Left ventricle myocardium superior (tissue), 1 donor: ENCODE measurements at regions not wholly inside any gene's neighbourhood (a gene's known extent, or its start where the extent isn't known, plus 50 kb on each side); places are given as distances from the start of the nearest gene placed in this dataset.

Source experiments
- ATAC-seq: fragments of 200-7000 bp; cut with Tn5 transposase; one replicate; pipeline ENCODE4 v1.9.1; 2020; ENCODE audit warnings: mild to moderate bottlenecking, moderate library complexity
- DNase-seq: peaks from one replicate; pipeline ENCODE4 v3.0.0-alpha.2; 2020
- intact Hi-C: fragments of 100-400 bp; cut with micrococcal nuclease; formaldehyde crosslinking; loops from one replicate; pipeline ENCODE4 v1.11.0; 2022
- donor health status: DM: no; HTN: yes; CAD: no; lungs with severe emphysema.

DNA sequence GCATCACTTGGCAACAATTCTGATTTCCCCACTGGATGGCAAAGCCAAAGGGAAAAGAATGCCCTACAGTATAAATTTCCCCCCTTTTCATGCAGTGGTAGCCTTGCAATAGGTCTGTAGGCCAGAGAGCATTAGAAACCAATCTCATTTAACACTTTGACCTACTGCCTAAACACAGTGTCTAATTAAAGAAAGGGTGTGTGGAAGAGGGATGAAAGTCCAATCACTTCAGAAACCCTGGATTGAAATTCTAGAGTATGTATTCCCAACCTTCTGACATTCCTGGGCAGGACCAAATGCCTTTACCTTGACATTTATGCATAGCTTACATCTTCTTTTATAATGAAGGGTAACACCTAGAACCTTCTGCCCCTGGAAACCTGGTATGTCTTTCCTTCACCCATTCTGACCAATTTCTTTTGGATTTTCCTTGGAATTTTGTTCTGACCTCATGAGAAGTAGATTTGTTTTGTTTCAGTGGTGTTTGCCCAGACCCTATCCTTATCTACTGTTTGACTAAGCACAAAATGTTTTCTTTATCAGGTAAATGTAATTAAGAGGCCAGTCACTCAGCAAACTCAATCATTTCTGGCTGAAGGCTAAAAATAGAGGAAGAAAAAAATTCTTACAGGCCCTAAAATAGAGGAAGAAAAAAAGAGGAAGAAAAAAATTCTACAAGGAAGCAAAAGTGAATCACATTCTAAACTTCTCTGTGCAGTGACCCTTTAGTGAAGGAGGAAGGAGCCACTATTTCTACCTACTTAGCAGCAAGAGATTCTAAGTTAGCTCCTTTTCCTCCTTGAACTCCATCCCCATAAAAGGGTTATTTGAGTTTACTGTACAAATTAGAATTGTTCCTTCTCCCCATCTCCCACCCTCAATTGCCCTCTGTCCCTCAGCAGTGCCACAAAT, 129.5 kb upstream of the DSCAM start:
- intact Hi-C loops: no loop called here
- ATAC-seq: no peak

DNA sequence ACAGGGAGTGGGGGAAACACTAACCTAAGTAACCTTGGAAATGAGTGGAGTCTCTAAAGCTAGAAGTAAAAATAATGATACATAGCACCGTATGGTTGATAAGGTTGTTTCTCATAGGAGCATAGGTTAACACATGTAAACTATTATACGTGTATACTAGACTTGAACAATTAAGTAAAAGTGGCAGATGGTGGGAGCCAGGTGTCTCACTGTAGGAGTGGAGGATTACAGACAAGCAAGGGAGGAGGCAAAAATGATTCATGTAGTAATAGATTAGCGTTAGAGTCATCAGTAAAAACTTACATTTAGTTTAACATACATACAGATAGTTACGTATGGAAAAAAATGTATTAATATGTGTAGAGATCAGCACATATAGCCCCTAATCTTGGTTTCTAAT, 138.4 kb upstream of the DSCAM start:
- ATAC-seq (no peak), DNase-seq (no peak)
- intact Hi-C loops: no loop called here

More for the DNA sequence above, 129.5 kb upstream of the DSCAM start:
- no peak for DNase-seq

DNA sequence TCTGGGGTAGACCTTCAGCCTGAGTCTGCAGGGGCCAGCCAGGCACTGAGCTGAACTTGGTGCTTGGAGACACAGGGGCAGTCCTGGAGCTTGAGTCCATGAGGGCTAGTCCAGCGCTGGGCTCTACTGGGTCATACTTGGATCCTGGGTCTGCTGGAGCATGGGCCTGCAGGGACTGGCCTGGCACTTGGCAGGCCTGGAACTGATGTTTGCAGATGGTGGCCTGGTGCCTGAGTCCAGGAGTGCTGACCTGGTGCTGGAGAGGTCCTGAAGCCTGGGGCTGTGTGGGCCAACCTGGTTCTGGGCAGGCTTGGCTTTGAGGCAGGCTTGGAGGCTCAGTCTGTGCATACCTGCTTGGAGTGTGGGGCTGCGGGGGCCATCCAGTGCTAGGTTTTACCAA, 143.4 kb upstream of the DSCAM start:
- ATAC-seq (no peak), DNase-seq (no peak)
- intact Hi-C loops: no loop called here

DNA sequence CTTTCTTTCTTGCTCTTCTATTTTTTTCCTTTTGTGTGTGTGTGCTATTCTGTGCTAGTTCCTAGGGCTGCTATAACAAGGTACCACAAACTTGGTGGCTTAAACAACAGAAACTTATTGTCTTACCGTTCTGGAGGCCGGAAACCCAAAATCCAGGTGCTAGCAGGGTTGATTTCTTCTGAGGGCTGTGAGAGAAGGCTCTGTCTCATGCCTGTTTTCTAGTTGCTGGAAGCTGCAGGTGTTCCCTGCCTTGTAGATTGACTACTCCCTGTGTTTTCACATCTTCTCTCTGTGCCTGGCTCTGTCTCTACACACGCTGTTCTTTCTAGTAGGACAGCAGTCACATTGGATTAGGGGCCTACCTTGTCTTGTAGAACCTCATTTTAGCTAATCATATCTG, 150.9 kb upstream of the DSCAM start:
- ATAC-seq (no peak), DNase-seq (no peak)
- intact Hi-C loops: no loop called here

DNA sequence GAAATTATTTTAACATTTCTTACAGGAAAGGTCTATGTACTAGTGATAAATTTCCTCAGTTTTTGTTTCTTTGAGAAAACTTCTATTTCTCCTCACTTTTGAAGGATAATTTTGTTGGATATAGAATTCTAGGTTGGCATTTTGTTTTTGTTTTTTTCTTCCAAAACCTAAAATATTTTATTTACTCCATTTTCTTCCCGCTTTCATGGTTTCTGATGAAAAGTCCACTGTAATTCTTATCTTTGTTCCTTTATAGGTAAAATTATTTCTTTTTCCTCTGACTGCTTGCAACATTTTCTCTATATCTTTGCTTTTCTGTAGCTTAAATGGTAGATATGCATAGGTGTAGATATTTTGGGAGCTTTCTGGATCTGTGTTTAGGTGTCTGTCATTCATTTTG, 153.9 kb upstream of the DSCAM start:
- ATAC-seq (no peak), DNase-seq (no peak)
- intact Hi-C loops: loop anchor here (10.0 kb wide), 1 partner anchor 836 kb away; no protein-coding TSS in a partner anchor

DNA sequence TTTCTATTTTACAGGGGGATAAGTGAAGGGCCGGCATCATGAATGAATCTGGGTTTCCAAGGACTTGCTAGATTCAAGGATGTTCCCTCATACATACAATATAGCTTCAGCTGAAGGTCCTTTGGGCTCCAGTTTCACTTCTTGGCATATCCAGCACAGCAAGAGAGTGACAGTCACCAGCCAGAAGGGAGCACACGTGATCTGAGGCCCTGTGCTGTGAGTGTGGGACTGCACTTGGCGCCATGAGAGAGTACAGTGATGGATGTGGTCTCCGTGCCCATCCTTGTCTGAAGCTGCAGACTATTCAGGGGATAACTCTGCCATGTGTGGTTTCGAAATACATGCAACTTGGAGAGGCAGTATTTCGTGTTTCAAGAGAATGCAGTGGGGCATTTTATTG, 159.7 kb upstream of the DSCAM start:
- ATAC-seq (no peak), DNase-seq (no peak)
- intact Hi-C loops: loop anchor here (10.0 kb wide), 1 partner anchor 842 kb away; no protein-coding TSS in a partner anchor

DNA sequence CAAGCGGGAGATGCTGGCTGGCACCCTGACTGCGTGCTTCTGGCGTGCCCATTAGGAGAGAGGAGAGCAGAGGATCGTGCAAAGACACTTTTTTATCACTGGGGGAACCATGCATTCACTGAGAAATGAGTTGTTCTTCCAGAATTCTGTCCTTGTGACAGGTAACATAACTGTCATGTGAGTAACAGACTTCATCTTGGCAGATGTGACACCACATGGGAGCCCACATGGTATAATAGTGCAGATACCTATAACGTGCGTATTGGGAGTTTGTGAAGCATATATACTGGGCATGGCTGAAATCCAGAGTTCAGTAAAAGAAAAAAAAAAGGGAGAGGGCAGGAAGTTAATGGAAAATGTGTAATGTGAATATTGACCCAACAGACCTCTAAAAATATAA, 159.6 kb upstream of the BACE2 start:
- DNase-seq (no peak), ATAC-seq (no peak)
- intact Hi-C loops: loop anchor here (10.0 kb wide), 1 partner anchor 844 kb away; no protein-coding TSS in a partner anchor

DNA sequence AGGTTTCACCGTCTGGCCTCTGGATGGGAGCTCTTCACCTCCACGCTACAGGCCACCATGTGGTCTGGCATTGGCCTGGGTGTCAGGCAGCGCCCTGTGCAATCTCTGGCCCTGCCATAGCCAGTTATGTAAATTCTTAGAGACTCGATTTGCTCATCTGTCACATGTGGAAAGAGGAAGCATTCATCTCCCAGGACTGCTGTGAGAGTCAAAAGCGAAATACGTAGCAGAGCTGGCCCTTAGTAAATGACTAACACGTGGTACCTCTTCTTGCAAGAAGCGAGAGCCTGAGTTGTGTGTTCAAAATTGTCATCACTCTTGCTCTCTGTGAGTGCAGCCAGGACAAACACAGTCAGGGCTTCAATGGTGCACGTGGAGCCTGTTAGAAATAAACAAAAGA, 159.0 kb upstream of the BACE2 start:
- no peak for ATAC-seq

DNA sequence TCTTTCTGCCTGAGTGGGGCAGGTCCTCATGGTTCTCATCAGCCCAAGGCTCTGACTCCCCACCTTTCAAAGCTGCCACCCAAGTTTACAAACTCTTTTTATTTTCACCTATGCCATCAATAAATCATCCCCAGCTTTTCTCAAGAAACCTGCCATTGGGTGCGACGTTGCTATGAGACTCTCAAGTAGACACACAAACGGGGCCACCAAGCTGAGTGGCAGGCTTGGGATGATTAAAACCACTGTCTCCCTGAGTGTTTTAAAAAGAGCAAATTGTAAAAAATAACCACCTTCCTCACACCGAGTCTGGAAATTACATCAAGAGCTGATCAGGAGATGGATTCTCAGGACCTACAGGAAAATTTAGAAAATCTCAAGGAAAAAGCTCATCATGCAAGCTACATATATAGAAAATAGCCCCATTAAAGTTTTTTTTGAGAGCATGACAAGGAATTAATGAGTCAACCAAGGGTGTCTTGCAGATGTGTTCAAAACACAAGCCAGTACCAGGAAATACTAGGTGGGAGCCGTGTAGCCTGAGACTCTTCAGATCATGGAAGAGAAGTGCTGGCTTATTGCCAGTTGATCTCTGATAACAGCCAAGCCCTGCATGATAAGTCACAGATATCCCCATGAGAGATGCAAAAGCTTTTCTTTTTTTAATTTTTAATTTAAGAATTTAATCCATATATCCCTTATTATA, 158.4 kb upstream of the BACE2 start:
- ATAC-seq (no peak), DNase-seq (no peak)
- intact Hi-C loops: loop anchor here (10.0 kb wide), 1 partner anchor 845 kb away; no protein-coding TSS in a partner anchor

More for the DNA sequence above, 159.0 kb upstream of the BACE2 start:
- no peak for DNase-seq
- intact Hi-C loops: loop anchor here (10.0 kb wide), 1 partner anchor 844 kb away; no protein-coding TSS in a partner anchor

DNA sequence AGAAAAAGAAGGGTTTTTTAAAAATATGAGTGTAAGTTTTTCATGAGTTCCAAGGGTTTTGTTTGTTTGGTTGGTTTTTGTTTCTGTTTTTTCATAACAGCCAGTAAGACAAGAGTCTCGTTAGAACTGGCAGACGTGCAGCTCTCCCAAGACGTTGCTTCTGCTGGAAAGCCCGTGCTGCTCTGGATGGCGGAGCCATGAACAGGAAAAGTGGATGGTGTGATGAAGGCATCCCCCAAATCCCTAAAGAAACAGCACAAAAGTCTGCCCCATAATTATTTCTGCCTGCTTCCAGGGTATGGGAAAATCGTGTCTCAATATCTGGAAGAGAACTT, 157.9 kb upstream of the BACE2 start:
- no peak for DNase-seq
- intact Hi-C loops: no loop called here
- no peak for ATAC-seq

DNA sequence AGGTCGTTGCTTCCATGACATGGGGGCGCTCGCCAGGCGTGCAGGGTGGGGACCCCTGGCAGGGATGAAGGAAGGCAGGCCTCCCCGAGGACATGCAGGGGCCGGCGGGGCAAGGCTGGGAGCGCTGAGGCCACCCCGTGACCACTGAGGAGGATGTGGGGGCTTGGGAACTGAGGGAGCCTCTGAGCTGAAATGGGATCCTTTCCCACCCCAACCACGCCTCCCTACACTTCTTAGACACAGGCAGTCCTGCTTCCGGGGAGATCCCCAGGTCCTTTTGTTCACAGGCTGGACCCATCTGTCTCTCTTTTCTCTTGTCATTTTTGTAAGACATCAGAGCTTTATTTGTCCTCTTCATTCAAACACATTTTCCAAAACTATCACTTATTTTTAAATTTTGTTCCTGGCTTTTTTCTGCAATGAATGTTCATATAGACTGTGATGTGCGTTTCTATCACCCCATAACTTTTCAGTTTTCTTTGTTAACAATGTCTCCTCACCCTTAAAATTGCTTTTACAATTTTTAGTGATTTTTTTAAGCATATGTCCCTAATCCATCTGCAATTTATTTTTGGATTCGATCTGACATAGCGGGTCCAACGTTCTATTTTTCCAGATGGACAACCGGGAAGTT, 156.7 kb upstream of the BACE2 start:
- DNase-seq: no peak
- intact Hi-C loops: no loop called here
- no peak for ATAC-seq

DNA sequence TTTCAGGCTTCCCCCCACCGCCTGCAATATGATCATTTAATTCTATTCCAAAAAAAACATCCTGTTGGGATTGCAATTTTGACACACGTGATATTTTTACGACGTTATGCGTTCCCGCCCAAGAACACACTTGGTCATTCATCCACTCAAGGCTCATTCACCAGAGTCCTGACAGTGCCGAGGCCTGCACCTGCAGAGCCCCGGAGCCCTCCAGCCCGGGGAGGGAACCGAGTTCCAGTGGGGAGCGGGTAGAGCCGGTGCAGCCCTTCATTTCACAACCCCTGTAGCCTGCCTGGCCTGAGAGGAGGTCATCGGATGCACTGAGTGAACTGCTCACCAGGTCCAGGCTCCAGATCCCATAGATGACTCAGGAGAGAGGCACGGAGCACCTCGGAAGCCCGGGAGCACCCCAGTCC, 156.0 kb upstream of the BACE2 start:
- DNase-seq (no peak), ATAC-seq (no peak)
- intact Hi-C loops: no loop called here

DNA sequence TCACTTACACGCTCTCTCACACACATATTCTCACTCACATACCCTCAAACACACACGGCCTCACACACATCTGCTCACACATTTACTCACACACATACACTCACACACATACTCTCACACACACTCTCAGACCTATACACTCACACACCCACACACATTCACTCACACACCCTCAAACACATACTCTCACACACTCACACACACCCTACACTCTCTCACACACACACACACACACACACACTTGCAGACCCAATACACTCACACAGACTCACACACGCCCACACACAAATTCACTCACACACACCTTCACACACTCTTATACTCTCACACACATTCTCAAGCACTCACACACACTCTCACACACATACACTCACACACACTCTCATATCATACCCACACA, 155.5 kb upstream of the BACE2 start:
- intact Hi-C loops: no loop called here
- ATAC-seq (no peak), DNase-seq (no peak)

DNA sequence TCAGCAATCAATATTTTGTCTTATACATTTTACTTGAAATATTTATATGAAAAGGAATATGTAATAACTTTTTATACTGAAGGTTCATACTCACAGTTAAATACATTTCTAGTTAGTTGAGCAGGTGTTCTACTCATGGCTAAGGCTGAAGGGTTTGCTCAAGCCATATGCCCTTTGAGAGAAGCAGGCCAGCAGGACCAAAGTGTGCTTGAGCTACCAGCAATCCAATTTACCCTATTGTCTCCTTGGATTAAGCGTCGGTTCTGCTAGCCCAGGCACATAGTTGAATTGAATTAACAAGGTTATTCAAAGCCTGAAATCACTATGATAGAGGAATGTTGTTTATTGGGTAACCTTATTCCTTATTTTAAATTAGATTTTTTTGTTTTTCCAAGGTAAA, 151.5 kb upstream of the BACE2 start:
- DNase-seq: no peak
- no peak for ATAC-seq
- intact Hi-C loops: no loop called here

DNA sequence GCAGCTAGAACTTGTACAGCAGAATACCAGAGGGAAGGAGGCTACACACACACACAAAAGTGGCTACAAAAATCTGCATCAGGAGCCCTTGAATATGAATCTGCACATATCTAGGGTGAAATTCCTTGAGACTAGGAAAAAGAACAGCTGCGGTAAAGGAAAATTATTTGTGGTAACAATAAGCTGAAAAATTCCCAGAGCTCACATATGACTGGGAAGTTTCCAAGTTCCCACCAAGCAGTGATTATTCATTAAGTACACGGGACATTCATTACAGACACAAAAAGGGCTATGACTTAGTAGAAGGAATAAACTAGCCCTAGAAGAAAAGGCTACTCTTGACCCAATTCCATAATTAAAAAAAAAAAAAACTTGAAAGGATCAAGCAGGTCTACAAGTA, 149.5 kb upstream of the BACE2 start:
- intact Hi-C loops: no loop called here
- ATAC-seq (no peak), DNase-seq (no peak)

DNA sequence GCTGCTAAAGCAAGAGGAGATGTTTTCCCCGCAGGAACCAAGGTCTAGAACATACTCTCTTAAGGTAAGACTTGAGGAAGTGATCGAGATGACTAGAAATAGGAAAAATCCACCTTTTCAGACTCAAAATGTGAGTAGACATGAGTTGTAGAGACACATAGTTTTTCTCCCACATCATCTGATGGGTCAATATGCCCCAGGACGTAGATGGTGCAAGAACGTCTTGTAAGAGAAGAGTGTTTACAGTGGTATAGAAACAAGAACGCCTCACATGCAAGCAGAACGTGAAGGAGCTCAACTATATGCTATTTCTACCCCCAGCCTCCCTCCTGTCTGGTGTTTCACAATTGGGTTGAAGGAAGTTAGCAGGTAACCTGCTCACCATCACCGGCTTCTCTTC, 144.0 kb upstream of the BACE2 start:
- intact Hi-C loops: no loop called here
- ATAC-seq: no peak
- no peak for DNase-seq

DNA sequence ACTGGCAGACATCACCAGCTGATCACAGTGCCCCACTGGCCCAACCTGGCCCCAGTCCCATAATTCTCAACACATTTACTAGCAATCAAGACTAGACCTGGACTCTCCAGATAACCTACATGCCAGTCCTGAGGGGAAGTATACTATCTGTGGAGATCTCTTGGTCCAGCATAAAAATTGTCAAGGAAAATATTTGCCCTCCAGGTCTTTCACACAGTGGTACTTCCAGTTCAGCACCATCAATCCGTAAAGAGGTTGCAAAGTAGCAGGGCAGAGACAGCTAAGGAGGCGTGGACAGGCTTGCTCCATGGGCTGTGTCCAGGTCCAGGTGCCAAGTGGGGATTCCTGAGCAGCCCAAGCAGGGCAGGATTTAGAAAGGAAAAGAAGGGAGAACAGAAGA, 143.6 kb upstream of the BACE2 start:
- intact Hi-C loops: no loop called here
- no peak for DNase-seq
- ATAC-seq: no peak

DNA sequence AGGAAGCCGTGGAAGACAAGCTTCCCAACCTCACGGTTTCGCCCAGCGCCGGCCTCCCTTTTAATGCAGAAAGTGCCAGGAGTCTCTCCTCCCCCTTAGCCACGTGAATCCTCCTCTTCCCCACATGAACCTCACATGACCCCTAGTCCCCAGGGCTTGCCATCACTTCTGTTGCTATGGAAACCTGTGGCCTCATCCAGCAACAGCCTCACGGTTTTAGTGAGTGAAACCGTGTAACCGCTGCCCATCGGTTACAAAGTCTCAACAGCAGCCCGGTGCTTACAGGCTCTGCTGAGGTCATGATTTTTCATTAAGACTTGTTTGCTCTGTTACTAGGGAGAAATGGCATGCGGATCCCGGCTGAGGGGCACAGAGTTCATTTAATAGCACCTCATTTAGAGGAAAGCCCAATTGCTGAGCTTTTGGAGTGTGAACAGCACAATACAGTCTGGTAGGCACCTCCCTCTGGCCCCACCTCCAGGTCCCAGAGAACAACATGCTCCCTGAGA, 143.2 kb upstream of the BACE2 start:
- no peak for DNase-seq

DNA sequence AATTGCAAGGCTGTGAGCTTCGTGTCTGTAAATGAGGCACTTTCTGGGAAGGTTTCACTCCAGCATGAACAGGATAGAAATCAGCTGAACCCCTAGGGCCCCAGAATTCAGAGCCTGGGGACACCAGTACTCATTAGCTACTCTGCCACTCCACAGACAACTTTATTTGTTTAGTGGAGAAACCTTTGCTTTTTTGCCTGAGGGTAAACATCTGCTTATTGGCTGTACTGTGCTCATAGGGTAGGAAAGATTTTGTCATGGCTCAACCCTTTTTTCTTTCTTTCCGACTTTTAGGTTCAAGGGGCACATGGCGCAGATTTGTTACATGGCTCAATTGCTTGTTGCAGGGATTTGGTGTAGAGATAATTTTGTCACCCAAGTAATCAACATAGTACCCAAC, 138.4 kb upstream of the BACE2 start:
- no peak for DNase-seq
- intact Hi-C loops: no loop called here
- no peak for ATAC-seq

More for the DNA sequence above, 143.2 kb upstream of the BACE2 start:
- intact Hi-C loops: no loop called here
- no peak for ATAC-seq

DNA sequence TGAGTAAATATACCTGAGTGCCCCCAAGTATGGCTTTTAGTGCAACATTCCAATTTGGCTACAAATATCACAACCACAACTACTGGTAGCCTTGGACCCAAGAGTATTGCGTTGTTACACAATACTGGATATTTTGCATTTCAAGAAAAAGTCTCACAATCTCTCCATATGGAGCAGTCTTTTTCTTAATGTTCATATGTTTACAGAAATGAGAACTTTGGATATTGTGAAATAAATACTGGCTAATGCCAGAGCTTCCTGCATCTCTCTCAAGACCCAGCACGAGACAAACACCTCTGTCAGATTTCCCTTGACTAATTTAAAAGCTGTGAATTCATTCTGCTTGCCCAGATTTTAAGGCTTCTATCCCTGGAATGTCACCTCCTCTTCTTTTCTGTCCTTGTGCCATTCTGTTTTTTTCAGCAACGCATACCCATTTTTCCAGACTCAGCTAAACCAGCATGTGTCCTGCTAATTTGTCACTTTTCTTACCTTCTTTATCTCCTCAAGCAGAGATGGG, 136.2 kb upstream of the BACE2 start:
- ATAC-seq (no peak), DNase-seq (no peak)
- intact Hi-C loops: no loop called here
